ENCODE measurements at regions not wholly inside any gene's neighbourhood (a gene's known extent, or its start where the extent isn't known, plus 50 kb on each side); places are given as distances from the start of the nearest gene placed in this dataset.

DNA sequence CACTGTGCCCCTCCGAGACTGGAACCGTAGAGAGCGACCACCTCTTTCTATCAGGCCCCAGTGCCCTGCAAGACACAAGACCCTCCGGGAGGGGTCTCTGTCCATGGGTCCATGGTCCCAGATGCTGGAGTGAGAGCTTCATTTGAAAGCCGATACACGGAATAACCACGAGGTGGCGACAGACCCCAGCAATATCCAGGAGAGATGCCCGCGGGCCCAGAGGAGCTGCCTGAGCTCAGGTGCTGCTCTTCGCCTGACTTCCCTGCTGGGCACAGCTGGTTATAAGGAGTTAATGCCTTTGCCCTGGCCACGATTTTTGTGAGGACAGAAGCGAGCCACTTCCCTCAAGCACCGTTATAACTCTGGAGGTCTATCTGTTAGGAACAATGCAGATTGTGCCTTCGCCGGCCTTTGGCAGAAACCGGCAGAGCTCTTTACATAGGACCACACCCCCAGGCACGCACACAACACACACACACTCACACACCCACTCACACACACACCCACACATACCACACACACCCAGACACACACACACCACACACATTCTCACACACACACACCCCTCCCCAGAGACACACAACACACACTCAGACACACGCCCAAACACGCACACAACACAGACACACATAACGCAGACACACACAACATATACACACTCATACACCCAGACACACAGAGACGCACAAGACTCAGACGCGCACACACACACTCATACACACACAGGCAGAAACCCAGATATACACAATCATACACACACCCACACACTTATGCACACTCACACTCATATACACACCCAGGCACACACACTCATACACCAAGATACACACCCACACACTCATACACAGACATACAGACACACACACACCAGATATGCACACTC lies 436.4 kb downstream of the SOX9 start:
- no peaks in the 10 kb centered on the region for H3K36me3 Mint-ChIP-seq (ENCODE audit: low read depth)
- peaks cover 6% of the 10 kb centered on the region for H3K9me3 Mint-ChIP-seq

DNA sequence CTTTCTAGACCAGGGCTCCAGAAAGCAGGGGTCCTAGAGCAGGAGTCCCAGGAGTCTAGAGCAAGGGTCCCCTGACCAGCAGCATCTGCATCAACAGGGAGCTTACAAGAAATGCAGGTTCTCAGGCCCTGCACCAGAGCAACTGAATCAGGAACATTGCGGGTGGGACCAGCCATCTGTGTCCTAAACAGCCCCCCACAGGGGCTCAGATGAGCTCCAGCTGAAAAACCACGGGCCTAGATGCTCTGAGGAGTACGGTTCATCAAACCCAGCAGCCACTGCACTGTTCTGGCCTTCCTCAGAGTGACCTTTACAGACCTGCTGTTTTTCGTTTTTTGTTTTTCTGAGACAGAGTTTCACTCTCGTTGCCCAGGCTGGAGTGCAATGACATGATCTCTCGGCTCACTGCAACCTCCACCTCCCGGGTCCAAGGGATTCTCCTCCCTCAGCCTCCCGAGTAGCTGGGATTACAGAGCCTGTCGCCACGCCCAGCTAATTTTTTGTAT lies 438.2 kb downstream of the SOX9 start:
- H3K27me3 ChIP-seq (ENCODE audit: control insufficient read depth, insufficient read depth, low read length, poor library complexity, severe bottlenecking), result peaks cover 5% of the 10 kb centered on the region
- H3K4me3 Mint-ChIP-seq, result no peak overlapping the region

More for the DNA sequence above, 436.4 kb downstream of the SOX9 start:
- no peaks in the 10 kb centered on the region for H3K36me3 ChIP-seq (ENCODE audit: control insufficient read depth, insufficient read depth, low read length)
- DNase-seq, result peak; percentile 97
- Mint-ChIP-seq H3K27me3 (ENCODE audit: insufficient read depth) (peaks cover 13% of the 10 kb centered on the region), H3K4me1 (peaks cover 5% of the 10 kb centered on the region), H3K4me3 (no peak overlapping the region), H3K27ac (no peak overlapping the region)
- H3K27me3 ChIP-seq (ENCODE audit: control insufficient read depth, insufficient read depth, low read length, poor library complexity, severe bottlenecking), result peaks cover 5% of the 10 kb centered on the region
- WGBS, 2 experiments (ENCODE audit: insufficient coverage in 1 of 2, insufficient read length in 1 of 2), result 48 to 60% methylated on average over 6 to 24 of the region's 24 CpGs
- H3K4me3 ChIP-seq (ENCODE audit: low read length), result no peak overlapping the region
- H3K4me1 ChIP-seq (ENCODE audit: control insufficient read depth, insufficient read depth, low read length), result no peaks in the 10 kb centered on the region
- no peaks in the 10 kb centered on the region for H3K9me3 ChIP-seq (ENCODE audit: control insufficient read depth, low read length)
- TF ChIP-seq, protein P1, sequence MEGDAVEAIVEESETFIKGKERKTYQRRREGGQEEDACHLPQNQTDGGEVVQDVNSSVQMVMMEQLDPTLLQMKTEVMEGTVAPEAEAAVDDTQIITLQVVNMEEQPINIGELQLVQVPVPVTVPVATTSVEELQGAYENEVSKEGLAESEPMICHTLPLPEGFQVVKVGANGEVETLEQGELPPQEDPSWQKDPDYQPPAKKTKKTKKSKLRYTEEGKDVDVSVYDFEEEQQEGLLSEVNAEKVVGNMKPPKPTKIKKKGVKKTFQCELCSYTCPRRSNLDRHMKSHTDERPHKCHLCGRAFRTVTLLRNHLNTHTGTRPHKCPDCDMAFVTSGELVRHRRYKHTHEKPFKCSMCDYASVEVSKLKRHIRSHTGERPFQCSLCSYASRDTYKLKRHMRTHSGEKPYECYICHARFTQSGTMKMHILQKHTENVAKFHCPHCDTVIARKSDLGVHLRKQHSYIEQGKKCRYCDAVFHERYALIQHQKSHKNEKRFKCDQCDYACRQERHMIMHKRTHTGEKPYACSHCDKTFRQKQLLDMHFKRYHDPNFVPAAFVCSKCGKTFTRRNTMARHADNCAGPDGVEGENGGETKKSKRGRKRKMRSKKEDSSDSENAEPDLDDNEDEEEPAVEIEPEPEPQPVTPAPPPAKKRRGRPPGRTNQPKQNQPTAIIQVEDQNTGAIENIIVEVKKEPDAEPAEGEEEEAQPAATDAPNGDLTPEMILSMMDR (conservative IDR thresholded peaks at IDR 0.05), result peak; percentile 97
- H3K9ac ChIP-seq (ENCODE audit: extremely low read depth, low read length, poor library complexity, severe bottlenecking), result no peak overlapping the region
- no peak overlapping the region for H3K27ac ChIP-seq (ENCODE audit: low read depth, low read length)

DNA sequence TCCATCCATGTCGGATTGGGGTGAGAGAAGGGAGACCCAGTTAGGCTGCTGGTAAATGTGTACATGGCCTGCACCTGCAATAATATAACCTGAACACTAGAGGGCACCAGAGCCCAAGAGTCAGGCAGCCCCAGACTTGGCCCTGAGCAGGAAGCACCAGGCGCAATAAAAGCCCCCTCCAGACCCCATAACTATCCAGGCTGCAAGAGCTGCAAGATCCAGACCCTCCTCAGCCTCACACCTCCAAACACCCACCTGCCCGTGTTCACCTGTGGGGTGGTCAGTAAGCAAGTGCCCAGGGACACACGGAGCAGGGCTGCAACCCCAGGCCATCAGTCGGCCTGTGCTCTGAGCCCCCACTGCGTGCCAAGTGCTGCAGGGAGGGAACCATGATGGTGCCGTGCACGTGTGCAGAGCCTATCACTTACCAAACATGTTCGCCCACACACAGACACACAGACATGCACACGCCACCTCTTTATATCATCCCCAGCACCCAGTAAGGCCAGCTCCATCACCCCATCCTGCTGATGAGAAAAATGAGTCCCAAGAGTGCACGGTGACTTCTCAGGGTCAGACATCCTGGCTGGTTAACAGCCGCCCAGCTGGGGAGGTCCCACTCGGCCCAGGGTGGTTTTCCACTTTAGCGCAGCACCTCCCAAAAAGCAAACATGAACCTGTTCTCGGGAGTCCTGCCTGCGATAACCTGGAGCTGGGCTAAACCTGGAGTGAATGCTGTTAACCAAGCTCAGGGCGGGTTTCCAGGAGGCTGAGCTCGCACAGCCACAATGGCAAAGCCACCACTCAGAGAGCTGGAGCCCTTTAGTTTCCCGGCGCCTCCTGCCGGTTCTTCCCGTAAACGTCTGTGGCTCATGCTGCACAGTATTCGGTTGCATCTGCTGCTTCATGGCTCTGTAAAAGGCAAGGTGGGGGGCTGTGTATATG lies 439.8 kb downstream of the SOX9 start:
- no peak overlapping the region for H3K4me3 Mint-ChIP-seq
- peaks cover 5% of the 10 kb centered on the region for H3K4me1 Mint-ChIP-seq
- WGBS, 2 experiments (ENCODE audit: insufficient coverage in 1 of 2, insufficient read length in 1 of 2), result 73 to 78% methylated on average over 9 to 24 of the region's 24 CpGs
- Histone ChIP-seq H3K27me3 (ENCODE audit: control insufficient read depth, insufficient read depth, low read length, poor library complexity, severe bottlenecking) (peaks cover under 1% of the 10 kb centered on the region), H3K4me1 (ENCODE audit: control insufficient read depth, insufficient read depth, low read length) (no peaks in the 10 kb centered on the region), H3K36me3 (ENCODE audit: control insufficient read depth, insufficient read depth, low read length) (no peaks in the 10 kb centered on the region), H3K4me3 (ENCODE audit: low read length) (no peak overlapping the region), H3K9ac (ENCODE audit: extremely low read depth, low read length, poor library complexity, severe bottlenecking) (no peak overlapping the region), H3K9me3 (ENCODE audit: control insufficient read depth, low read length) (no peaks in the 10 kb centered on the region), H3K27ac (ENCODE audit: low read depth, low read length) (no peak overlapping the region)
- H3K36me3 Mint-ChIP-seq (ENCODE audit: low read depth), result no peaks in the 10 kb centered on the region
- H3K27ac Mint-ChIP-seq, result no peak overlapping the region
- peaks cover 5% of the 10 kb centered on the region for H3K27me3 Mint-ChIP-seq (ENCODE audit: insufficient read depth)
- no peaks in the 10 kb centered on the region for H3K9me3 Mint-ChIP-seq
- peak; percentile 92 for DNase-seq
- TF ChIP-seq, protein P1 (conservative IDR thresholded peaks at IDR 0.05), result peak; percentile 89

More for the DNA sequence above, 438.2 kb downstream of the SOX9 start:
- Histone ChIP-seq H3K27ac (ENCODE audit: low read depth, low read length) (no peak overlapping the region), H3K4me3 (ENCODE audit: low read length) (no peak overlapping the region), H3K36me3 (ENCODE audit: control insufficient read depth, insufficient read depth, low read length) (no peaks in the 10 kb centered on the region), H3K9me3 (ENCODE audit: control insufficient read depth, low read length) (no peaks in the 10 kb centered on the region), H3K4me1 (ENCODE audit: control insufficient read depth, insufficient read depth, low read length) (no peaks in the 10 kb centered on the region), H3K9ac (ENCODE audit: extremely low read depth, low read length, poor library complexity, severe bottlenecking) (no peak overlapping the region)
- 87 to 88% methylated on average over 5 to 10 of the region's 10 CpGs for WGBS, 2 experiments (ENCODE audit: insufficient coverage in 1 of 2, insufficient read length in 1 of 2)
- no peak for DNase-seq
- H3K27ac Mint-ChIP-seq, result no peak overlapping the region
- H3K9me3 Mint-ChIP-seq, result no peaks in the 10 kb centered on the region
- TF ChIP-seq, protein P1 (conservative IDR thresholded peaks at IDR 0.05), result no peak
- H3K4me1 Mint-ChIP-seq, result peaks cover 5% of the 10 kb centered on the region
- peaks cover 10% of the 10 kb centered on the region for H3K27me3 Mint-ChIP-seq (ENCODE audit: insufficient read depth)
- H3K36me3 Mint-ChIP-seq (ENCODE audit: low read depth), result no peaks in the 10 kb centered on the region

All from endodermal cell (in vitro differentiated cells).